ENCODE measurements at regions not wholly inside any gene's neighbourhood (a gene's known extent, or its start where the extent isn't known, plus 50 kb on each side); places are given as distances from the start of the nearest gene placed in this dataset.
"Not testable (repeated sequence)": the region's sequence is repeated elsewhere in the genome, so short reads cannot be mapped to it uniquely, and the experiment has no call there.

- no peak for TF ChIP-seq CTCF (IDR thresholded peaks at IDR 0.05; ENCODE audit: low read depth, low read length)
- no peak overlapping the region for H3K4me3 ChIP-seq (ENCODE audit: low read depth, low read length)
- in situ Hi-C loops (cut with HindIII; ENCODE audit: low sequenced_read_pairs), result no loop called here
- no peak for DNase-seq (ENCODE audit: low read depth, low spot score)
Measured at GRCh38 chr3:56942523-56942922, 117.9 kb upstream of the SPATA12 start.

GRCh38 chr3:56940976-56941375 lies 119.5 kb upstream of the SPATA12 start:
- DNase-seq (ENCODE audit: low read depth, low spot score), result no peak
- TF ChIP-seq CTCF (IDR thresholded peaks at IDR 0.05; ENCODE audit: low read depth, low read length), result no peak
- no peak overlapping the region for H3K4me3 ChIP-seq (ENCODE audit: low read depth, low read length)
- in situ Hi-C loops (cut with HindIII; ENCODE audit: low sequenced_read_pairs), result no loop called here

GRCh38 chr3:56940321-56940720 lies 120.1 kb upstream of the SPATA12 start:
- no peak overlapping the region for H3K4me3 ChIP-seq (ENCODE audit: low read depth, low read length)
- in situ Hi-C loops (cut with HindIII; ENCODE audit: low sequenced_read_pairs), result no loop called here
- no peak for DNase-seq (ENCODE audit: low read depth, low spot score)
- no peak for TF ChIP-seq CTCF (IDR thresholded peaks at IDR 0.05; ENCODE audit: low read depth, low read length)

DNA sequence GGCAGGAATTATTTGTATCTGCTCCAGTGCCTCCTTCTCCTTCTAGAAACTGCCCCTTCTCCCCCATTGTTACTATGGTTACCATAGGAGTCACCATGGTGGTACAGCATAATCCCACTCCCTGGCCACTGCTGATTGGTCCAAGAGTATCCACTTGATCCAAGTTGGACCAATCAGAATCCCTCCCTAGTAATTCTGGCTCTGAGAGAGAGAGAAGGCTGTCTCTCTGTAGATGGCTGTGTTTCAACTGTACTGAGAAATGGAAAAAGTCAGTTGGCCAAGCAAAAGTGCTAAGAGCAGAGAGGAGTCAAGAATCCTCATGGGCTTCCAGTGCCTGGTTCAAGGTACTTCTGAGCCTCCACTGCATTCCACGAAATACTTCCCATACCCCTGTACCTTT lies 120.6 kb upstream of the SPATA12 start:
- DNase-seq (ENCODE audit: low read depth, low spot score), result no peak
- in situ Hi-C loops (cut with HindIII; ENCODE audit: low sequenced_read_pairs), result no loop called here
- TF ChIP-seq CTCF (IDR thresholded peaks at IDR 0.05; ENCODE audit: low read depth, low read length), result no peak

DNA sequence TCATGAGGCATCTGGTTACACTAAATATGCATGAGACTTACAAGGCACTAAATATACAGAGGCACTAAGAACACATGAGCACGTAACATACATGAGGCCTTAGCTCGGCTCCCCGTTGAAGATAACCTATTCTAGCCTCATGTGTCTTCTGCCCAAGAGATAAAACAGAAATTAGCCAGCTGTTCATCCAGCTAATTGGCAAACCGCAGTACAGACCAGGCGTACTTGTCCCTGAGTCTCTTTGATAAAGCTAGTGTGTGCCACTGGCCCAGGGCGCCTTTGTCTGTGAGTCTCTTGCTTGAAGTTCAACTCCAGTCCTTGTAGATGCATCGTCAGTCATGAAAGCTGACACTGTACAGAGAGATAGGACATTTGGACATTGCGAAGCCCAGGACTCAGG lies 121.9 kb upstream of the SPATA12 start:
- DNase-seq (ENCODE audit: low read depth, low spot score), result no peak
- in situ Hi-C loops (cut with HindIII; ENCODE audit: low sequenced_read_pairs), result no loop called here
- no peak for TF ChIP-seq CTCF (IDR thresholded peaks at IDR 0.05; ENCODE audit: low read depth, low read length)
- no peak overlapping the region for H3K4me3 ChIP-seq (ENCODE audit: low read depth, low read length)

More for the DNA sequence above, 120.6 kb upstream of the SPATA12 start:
- no peak overlapping the region for H3K4me3 ChIP-seq (ENCODE audit: low read depth, low read length)

DNA sequence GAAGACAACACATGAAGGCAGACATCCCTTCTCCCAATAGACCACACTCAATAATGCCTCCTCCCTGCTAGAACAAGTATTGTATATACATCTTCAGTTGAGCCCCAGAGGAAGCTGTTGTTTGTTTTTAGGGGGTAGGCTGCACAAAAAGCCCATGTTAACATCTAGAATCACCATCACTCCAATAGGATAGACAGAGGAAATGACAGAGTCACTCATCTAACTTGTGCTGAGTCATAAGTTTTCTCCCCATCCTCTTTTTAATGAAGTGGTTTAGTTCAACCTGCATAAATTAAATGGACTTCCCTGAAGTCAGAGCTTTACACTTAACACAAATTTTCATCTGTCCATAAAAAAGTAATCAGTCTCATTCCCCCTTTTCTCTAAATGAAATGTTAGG lies 122.9 kb upstream of the SPATA12 start:
- H3K4me3 ChIP-seq (ENCODE audit: low read depth, low read length), result no peak overlapping the region
- TF ChIP-seq CTCF (IDR thresholded peaks at IDR 0.05; ENCODE audit: low read depth, low read length), result no peak
- in situ Hi-C loops (cut with HindIII; ENCODE audit: low sequenced_read_pairs), result no loop called here
- DNase-seq (ENCODE audit: low read depth, low spot score), result no peak

DNA sequence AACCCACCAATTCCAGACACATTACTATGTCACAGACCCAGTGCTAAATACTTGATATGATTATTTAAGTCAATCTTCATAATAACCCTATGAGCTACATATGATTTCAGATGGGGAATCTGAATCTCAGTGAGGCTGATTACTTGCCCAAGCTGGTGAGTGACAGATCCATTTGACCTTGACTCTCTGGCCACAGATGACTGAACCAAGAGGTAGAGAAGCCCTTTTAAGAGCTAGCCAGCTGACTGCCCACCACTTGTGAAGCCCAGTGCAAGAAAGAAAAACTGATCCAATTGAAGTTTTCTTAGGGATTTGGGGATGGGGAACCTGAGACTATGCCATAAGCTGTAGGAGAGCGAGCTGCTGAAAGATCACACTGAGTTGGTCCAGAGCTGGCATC lies 124.7 kb upstream of the SPATA12 start:
- no peak overlapping the region for H3K4me3 ChIP-seq (ENCODE audit: low read depth, low read length)
- in situ Hi-C loops (cut with HindIII; ENCODE audit: low sequenced_read_pairs), result no loop called here
- TF ChIP-seq CTCF (IDR thresholded peaks at IDR 0.05; ENCODE audit: low read depth, low read length), result no peak
- no peak for DNase-seq (ENCODE audit: low read depth, low spot score)

DNA sequence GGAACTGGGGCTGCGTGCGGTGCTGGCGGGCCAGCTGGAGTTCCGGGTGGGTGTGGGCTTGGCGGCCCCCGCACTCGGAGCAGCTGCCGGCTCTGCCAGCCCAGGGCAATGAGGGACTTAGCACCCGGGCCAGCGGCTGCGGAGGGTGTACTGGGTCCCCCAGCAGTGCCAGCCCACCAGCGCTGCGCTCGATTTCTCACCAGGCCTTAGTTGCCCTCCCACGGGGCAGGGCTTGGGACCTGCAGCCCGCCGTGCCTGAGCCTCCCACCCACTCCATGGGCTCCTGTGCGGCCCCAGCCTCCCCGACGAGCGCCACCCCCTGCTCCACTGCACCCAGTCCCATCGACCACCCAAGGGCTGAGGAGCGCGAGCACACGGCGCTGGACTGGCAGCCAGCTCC lies 126.0 kb upstream of the SPATA12 start:
- in situ Hi-C loops (cut with HindIII; ENCODE audit: low sequenced_read_pairs); DNase-seq (ENCODE audit: low read depth, low spot score); H3K4me3 ChIP-seq (ENCODE audit: low read depth, low read length): not testable (repeated sequence)
